ENCODE measurements at regions not wholly inside any gene's neighbourhood (a gene's known extent, or its start where the extent isn't known, plus 50 kb on each side); places are given as distances from the start of the nearest gene placed in this dataset.

DNA sequence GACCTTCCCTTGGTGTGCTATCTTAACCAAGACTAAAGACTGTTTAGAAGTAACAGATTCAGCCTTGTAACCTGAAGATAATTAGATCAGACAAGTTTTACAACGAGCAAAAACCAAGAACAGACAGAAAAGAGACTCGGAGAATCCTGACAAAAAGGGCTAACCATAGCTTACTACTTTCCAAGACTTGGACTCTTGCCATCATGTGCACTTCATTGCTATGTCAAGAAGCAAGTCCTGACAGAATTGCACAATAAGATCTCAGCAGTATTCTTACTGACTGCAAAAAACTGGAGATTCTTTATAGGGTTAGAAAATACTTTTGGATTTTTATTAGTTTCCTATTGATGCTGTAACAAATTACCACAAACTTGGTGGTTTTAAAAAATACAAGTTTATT lies 1539.0 kb upstream of the NUDT12 start:
- DNase-seq (no peak), ATAC-seq (no peak)
- Mint-ChIP-seq H3K9me3 (peaks cover 16 to 19% of the 10 kb centered on the region in 2 donors), H3K27me3 (ENCODE audit: low read depth in 2 of 2) (no peaks in the 10 kb centered on the region), H3K4me3 (no peak overlapping the region), H3K36me3 (no peaks in the 10 kb centered on the region), H3K27ac (no peak overlapping the region), H3K4me1 (no peaks in the 10 kb centered on the region)
- no peaks in the 10 kb centered on the region for H3K36me3 ChIP-seq (ENCODE audit: control insufficient read depth, insufficient read depth, low read length)
- no peak overlapping the region for H3K27ac ChIP-seq (ENCODE audit: low read length)
- TF ChIP-seq, protein P1, sequence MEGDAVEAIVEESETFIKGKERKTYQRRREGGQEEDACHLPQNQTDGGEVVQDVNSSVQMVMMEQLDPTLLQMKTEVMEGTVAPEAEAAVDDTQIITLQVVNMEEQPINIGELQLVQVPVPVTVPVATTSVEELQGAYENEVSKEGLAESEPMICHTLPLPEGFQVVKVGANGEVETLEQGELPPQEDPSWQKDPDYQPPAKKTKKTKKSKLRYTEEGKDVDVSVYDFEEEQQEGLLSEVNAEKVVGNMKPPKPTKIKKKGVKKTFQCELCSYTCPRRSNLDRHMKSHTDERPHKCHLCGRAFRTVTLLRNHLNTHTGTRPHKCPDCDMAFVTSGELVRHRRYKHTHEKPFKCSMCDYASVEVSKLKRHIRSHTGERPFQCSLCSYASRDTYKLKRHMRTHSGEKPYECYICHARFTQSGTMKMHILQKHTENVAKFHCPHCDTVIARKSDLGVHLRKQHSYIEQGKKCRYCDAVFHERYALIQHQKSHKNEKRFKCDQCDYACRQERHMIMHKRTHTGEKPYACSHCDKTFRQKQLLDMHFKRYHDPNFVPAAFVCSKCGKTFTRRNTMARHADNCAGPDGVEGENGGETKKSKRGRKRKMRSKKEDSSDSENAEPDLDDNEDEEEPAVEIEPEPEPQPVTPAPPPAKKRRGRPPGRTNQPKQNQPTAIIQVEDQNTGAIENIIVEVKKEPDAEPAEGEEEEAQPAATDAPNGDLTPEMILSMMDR (IDR thresholded peaks at IDR 0.05), result no peak
- intact Hi-C loops (cut with micrococcal nuclease), result no loop called here
- WGBS (ENCODE audit: insufficient coverage), result 61% methylated on average over 2 of the region's 2 CpGs
- no peaks in the 10 kb centered on the region for H3K4me1 ChIP-seq (ENCODE audit: control insufficient read depth, insufficient read depth, low read length)
- no peak overlapping the region for H3K4me3 ChIP-seq (ENCODE audit: low read length)
- no peaks in the 10 kb centered on the region for H3K9me3 ChIP-seq (ENCODE audit: control insufficient read depth, insufficient read depth, low read length)
- H3K27me3 ChIP-seq (ENCODE audit: control insufficient read depth, insufficient read depth, low read length), result no peaks in the 10 kb centered on the region

DNA sequence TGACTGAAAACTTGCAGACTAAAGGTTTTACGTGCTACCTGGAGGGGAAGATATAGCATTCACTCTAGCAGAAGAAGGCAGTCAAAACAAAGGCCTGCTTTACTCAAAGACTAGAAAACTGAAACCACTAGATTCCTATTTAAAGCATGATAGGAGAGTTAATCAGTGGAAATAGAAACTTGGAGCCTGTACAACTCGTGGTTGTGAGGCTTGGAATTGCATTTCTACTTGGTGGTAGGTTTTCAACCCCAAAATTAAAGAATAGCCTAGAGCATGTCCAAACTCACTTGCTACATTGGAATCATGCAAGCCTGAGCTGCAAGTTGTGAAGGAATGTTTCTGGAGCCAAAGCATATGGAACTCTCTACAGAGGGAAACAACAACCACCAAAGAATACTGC lies 1526.4 kb upstream of the NUDT12 start:
- Mint-ChIP-seq H3K9me3 (peaks cover 17 to 28% of the 10 kb centered on the region in 2 donors), H3K27ac (no peak overlapping the region), H3K27me3 (ENCODE audit: low read depth in 2 of 2) (no peaks in the 10 kb centered on the region), H3K36me3 (peaks cover 16% of the 10 kb centered on the region), H3K4me3 (no peak overlapping the region), H3K4me1 (no peaks in the 10 kb centered on the region)
- peaks cover 12% of the 10 kb centered on the region for H3K9me3 ChIP-seq (ENCODE audit: control insufficient read depth, insufficient read depth, low read length)
- H3K27ac ChIP-seq (ENCODE audit: low read length), result no peak overlapping the region
- no peaks in the 10 kb centered on the region for H3K27me3 ChIP-seq (ENCODE audit: control insufficient read depth, insufficient read depth, low read length)
- H3K36me3 ChIP-seq (ENCODE audit: control insufficient read depth, insufficient read depth, low read length), result no peaks in the 10 kb centered on the region
- intact Hi-C loops (cut with micrococcal nuclease), result no loop called here
- no peak for ATAC-seq
- TF ChIP-seq, protein P1 (IDR thresholded peaks at IDR 0.05), result no peak
- DNase-seq, result no peak
- H3K4me3 ChIP-seq (ENCODE audit: low read length), result no peak overlapping the region
- H3K4me1 ChIP-seq (ENCODE audit: control insufficient read depth, insufficient read depth, low read length), result no peaks in the 10 kb centered on the region
- 33% methylated on average over 2 of the region's 2 CpGs for WGBS (ENCODE audit: insufficient coverage)

DNA sequence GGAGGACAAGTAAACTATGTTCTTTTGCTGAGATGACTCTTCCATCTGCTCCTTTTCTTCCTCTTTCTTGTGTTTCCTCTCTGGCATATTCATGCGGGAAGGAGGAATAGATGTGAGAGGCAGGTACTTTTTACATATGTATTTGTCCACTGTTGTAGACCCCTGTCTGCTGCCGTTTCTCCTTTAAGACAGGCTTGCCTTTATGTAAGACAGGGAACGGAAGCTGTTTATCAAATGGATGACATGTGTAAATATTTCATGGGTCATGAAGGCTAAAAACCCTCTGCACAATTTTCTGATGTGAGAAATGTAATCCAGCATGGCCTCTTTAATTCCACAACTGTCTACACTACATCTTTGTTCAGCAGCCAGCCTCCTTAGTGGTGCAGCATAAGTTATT lies 1525.5 kb upstream of the NUDT12 start:
- Histone ChIP-seq H3K4me1 (ENCODE audit: control insufficient read depth, insufficient read depth, low read length) (no peaks in the 10 kb centered on the region), H3K4me3 (ENCODE audit: low read length) (no peak overlapping the region), H3K36me3 (ENCODE audit: control insufficient read depth, insufficient read depth, low read length) (no peaks in the 10 kb centered on the region), H3K27ac (ENCODE audit: low read length) (no peak overlapping the region), H3K9me3 (ENCODE audit: control insufficient read depth, insufficient read depth, low read length) (peaks cover 12% of the 10 kb centered on the region), H3K27me3 (ENCODE audit: control insufficient read depth, insufficient read depth, low read length) (no peaks in the 10 kb centered on the region)
- intact Hi-C loops (cut with micrococcal nuclease), result no loop called here
- Mint-ChIP-seq H3K9me3 (peaks cover 12 to 22% of the 10 kb centered on the region in 2 donors), H3K27ac (no peak overlapping the region), H3K27me3 (ENCODE audit: low read depth in 2 of 2) (no peaks in the 10 kb centered on the region), H3K36me3 (peaks cover 8% of the 10 kb centered on the region), H3K4me1 (no peaks in the 10 kb centered on the region), H3K4me3 (no peak overlapping the region)
- 28% methylated on average over 3 of the region's 3 CpGs for WGBS (ENCODE audit: insufficient coverage)
- TF ChIP-seq, protein P1 (IDR thresholded peaks at IDR 0.05), result no peak
- no peak for ATAC-seq
- no peak for DNase-seq

DNA sequence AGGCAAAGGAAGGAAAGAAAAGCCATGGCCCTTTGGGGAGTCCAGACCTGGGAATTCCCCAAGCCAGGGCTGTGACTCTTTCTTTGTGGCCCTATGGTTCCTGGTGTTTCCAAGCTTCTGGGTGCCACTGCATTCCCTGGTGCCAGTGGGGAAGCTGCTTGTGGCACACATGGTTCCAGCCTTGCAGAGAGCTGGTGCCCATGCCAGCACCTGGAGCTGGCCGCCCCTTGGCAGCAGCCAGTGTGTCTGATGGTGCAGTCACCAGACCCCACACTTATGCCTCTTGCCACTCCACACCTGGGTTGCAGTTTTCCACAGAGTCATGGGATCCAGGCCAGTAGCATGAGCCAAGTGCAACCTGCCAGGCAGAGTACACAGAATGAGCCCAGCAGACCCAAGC lies 1495.3 kb upstream of the NUDT12 start:
- WGBS (ENCODE audit: insufficient coverage), result 88% methylated on average over 1 of the region's 1 CpG
- no peaks in the 10 kb centered on the region for H3K36me3 Mint-ChIP-seq

More for the DNA sequence above, 1495.3 kb upstream of the NUDT12 start:
- TF ChIP-seq, protein P1 (IDR thresholded peaks at IDR 0.05), result no peak
- Mint-ChIP-seq H3K27me3 (ENCODE audit: low read depth in 2 of 2) (no peaks in the 10 kb centered on the region), H3K4me1 (no peaks in the 10 kb centered on the region), H3K9me3 (peaks cover 12 to 24% of the 10 kb centered on the region in 2 donors), H3K27ac (no peak overlapping the region), H3K4me3 (no peak overlapping the region)
- no peaks in the 10 kb centered on the region for H3K36me3 ChIP-seq (ENCODE audit: control insufficient read depth, insufficient read depth, low read length)
- no peaks in the 10 kb centered on the region for H3K27me3 ChIP-seq (ENCODE audit: control insufficient read depth, insufficient read depth, low read length)
- DNase-seq, result no peak
- no peak overlapping the region for H3K4me3 ChIP-seq (ENCODE audit: low read length)
- H3K9me3 ChIP-seq (ENCODE audit: control insufficient read depth, insufficient read depth, low read length), result peaks cover 9% of the 10 kb centered on the region
- intact Hi-C loops (cut with micrococcal nuclease), result no loop called here
- ATAC-seq, result no peak
- no peaks in the 10 kb centered on the region for H3K4me1 ChIP-seq (ENCODE audit: control insufficient read depth, insufficient read depth, low read length)
- no peak overlapping the region for H3K27ac ChIP-seq (ENCODE audit: low read length)

All from natural killer cell (primary cell).